Neural progenitor cell (in vitro differentiated cells): ENCODE measurements at regions not wholly inside any gene's neighbourhood (a gene's known extent, or its start where the extent isn't known, plus 50 kb on each side); places are given as distances from the start of the nearest gene placed in this dataset.

Experiments used
- DNase-seq: peaks from one replicate; pipeline ENCODE4 v3.0.0-alpha.2; 2016; ENCODE audit warnings: low spot score
- H2AFZ ChIP-seq: fragments of 200-600 bp; sonication (generic); replicated peaks from 2 replicates; pipeline ENCODE4 v1.6.1; 2016; ENCODE audit warnings: antibody characterized with exemption
- H3F3A ChIP-seq: fragments of 200-600 bp; sonication (generic); 2 replicates; pipeline ENCODE4 v1.6.1; 2016; ENCODE audit warnings: antibody characterized with exemption, low read depth
- H3K27ac ChIP-seq: fragments of 200-600 bp; sonication (generic); 2 replicates; pipeline ENCODE4 v1.5.1; 2016; ENCODE audit warnings: mild to moderate bottlenecking
- H3K27me3 ChIP-seq: fragments of 200-600 bp; sonication (generic); 2 replicates; pipeline ENCODE4 v1.6.1; 2016; ENCODE audit warnings: mild to moderate bottlenecking, moderate library complexity
- H3K36me3 ChIP-seq: fragments of 200-600 bp; sonication (generic); 2 replicates; pipeline ENCODE4 v1.5.1; 2016
- H3K4me1 ChIP-seq: fragments of 200-600 bp; sonication (generic); 2 replicates; pipeline ENCODE4 v1.6.1; 2016; ENCODE audit warnings: mixed run types
- H3K4me2 ChIP-seq: fragments of 200-600 bp; sonication (generic); 2 replicates; pipeline ENCODE4 v1.6.1; 2016
- H3K4me3 ChIP-seq: fragments of 200-600 bp; sonication (generic); 2 replicates; pipeline ENCODE4 v1.5.1; 2016
- H3K79me2 ChIP-seq: fragments of 200-600 bp; sonication (generic); 2 replicates; pipeline ENCODE4 v1.6.1; 2016; ENCODE audit warnings: low read depth
- H3K9ac ChIP-seq: fragments of 200-600 bp; sonication (generic); 2 replicates; pipeline ENCODE4 v1.6.1; 2016
- H3K9me3 ChIP-seq: fragments of 200-600 bp; sonication (generic); 2 replicates; pipeline ENCODE4 v1.5.1; 2016; ENCODE audit warnings: low read depth
- H4K20me1 ChIP-seq: fragments of 200-600 bp; sonication (generic); 2 replicates; pipeline ENCODE4 v1.6.1; 2016; ENCODE audit warnings: low read depth
- H3K27ac Mint-ChIP-seq: 3 replicates; pipeline ENCODE4 v1.8.0; 2021; ENCODE audit warnings: mixed read lengths
- H3K27me3 Mint-ChIP-seq: 2 replicates; pipeline ENCODE4 v1.8.0; 2022; ENCODE audit warnings: low read depth, mild to moderate bottlenecking, inconsistent platforms, moderate library complexity, mixed read lengths; ENCODE audit not compliant: insufficient read depth
- H3K36me3 Mint-ChIP-seq: 3 replicates; pipeline ENCODE4 v1.8.0; 2021; ENCODE audit warnings: mixed read lengths
- H3K4me1 Mint-ChIP-seq: 3 replicates; pipeline ENCODE4 v1.8.0; 2021; ENCODE audit warnings: mixed read lengths
- H3K4me3 Mint-ChIP-seq: 3 replicates; pipeline ENCODE4 v1.8.0; 2021; ENCODE audit warnings: mild to moderate bottlenecking, moderate library complexity, mixed read lengths
- H3K9me3 Mint-ChIP-seq: 3 replicates; pipeline ENCODE4 v1.8.0; 2020; ENCODE audit warnings: mixed read lengths
- EZH2 ChIP-seq: fragments of 200-600 bp; sonication (generic); IDR thresholded peaks from 2 replicates; pipeline ENCODE4 v1.6.1; 2017; ENCODE audit warnings: antibody characterized with exemption, mild to moderate bottlenecking, moderate library complexity
- EZH2phosphoT487 ChIP-seq: fragments of 200-600 bp; sonication (generic); IDR thresholded peaks from 2 replicates; pipeline ENCODE4 v1.6.1; 2017; ENCODE audit warnings: antibody characterized with exemption
- TF ChIP-seq, protein P1 (sequence below): fragments of 200-600 bp; sonication (generic); IDR thresholded peaks from 2 replicates; pipeline ENCODE4 v1.5.1; 2017; ENCODE audit warnings: antibody characterized with exemption, mild to moderate bottlenecking

DNA sequence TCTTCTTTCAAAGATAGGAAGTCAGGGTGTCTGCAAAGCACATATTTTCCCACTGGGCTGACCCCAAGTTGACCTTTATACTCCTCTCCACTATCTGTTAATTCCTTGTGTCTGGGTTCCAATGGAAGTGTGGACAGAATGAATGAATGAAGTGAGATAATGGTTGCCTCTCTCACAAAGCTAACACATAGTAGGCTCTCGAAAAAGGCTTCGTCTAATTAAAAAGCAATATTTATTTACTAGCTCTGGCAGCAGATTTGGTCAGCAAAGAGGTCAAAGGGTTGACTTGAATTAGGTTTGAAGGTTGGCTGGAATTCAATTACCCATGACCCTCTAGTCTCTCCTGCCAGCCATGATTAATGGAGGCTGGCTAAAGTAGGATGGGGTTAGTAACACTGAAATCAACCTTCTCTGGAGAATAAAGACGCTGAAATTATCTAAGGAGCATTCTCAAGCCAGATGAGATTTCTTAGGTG is 280.3 kb upstream of the KLF3 start:
- no peak overlapping the region for H2AFZ ChIP-seq
- DNase-seq = no peak
- Mint-ChIP-seq H3K4me3 (no peak overlapping the region), H3K4me1 (peaks cover 20% of the 10 kb centered on the region), H3K9me3 (no peaks in the 10 kb centered on the region), H3K27me3 (no peaks in the 10 kb centered on the region), H3K27ac (no peak overlapping the region), H3K36me3 (no peaks in the 10 kb centered on the region)
- H3K9ac ChIP-seq = no peak overlapping the region
- H3K4me1 ChIP-seq = peaks cover 19% of the 10 kb centered on the region
- H3F3A ChIP-seq = no peaks in the 10 kb centered on the region
- no peaks in the 10 kb centered on the region for H3K79me2 ChIP-seq
- no peak overlapping the region for H3K4me2 ChIP-seq
- TF ChIP-seq, protein P1, sequence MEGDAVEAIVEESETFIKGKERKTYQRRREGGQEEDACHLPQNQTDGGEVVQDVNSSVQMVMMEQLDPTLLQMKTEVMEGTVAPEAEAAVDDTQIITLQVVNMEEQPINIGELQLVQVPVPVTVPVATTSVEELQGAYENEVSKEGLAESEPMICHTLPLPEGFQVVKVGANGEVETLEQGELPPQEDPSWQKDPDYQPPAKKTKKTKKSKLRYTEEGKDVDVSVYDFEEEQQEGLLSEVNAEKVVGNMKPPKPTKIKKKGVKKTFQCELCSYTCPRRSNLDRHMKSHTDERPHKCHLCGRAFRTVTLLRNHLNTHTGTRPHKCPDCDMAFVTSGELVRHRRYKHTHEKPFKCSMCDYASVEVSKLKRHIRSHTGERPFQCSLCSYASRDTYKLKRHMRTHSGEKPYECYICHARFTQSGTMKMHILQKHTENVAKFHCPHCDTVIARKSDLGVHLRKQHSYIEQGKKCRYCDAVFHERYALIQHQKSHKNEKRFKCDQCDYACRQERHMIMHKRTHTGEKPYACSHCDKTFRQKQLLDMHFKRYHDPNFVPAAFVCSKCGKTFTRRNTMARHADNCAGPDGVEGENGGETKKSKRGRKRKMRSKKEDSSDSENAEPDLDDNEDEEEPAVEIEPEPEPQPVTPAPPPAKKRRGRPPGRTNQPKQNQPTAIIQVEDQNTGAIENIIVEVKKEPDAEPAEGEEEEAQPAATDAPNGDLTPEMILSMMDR = no peak
- TF ChIP-seq EZH2phosphoT487 (no peak), EZH2 (no peak)
- H3K36me3 ChIP-seq = no peaks in the 10 kb centered on the region
- H3K27me3 ChIP-seq = no peaks in the 10 kb centered on the region
- H3K27ac ChIP-seq = no peak overlapping the region
- H4K20me1 ChIP-seq = no peaks in the 10 kb centered on the region
- H3K4me3 ChIP-seq = no peak overlapping the region
- peaks cover 5% of the 10 kb centered on the region for H3K9me3 ChIP-seq

DNA sequence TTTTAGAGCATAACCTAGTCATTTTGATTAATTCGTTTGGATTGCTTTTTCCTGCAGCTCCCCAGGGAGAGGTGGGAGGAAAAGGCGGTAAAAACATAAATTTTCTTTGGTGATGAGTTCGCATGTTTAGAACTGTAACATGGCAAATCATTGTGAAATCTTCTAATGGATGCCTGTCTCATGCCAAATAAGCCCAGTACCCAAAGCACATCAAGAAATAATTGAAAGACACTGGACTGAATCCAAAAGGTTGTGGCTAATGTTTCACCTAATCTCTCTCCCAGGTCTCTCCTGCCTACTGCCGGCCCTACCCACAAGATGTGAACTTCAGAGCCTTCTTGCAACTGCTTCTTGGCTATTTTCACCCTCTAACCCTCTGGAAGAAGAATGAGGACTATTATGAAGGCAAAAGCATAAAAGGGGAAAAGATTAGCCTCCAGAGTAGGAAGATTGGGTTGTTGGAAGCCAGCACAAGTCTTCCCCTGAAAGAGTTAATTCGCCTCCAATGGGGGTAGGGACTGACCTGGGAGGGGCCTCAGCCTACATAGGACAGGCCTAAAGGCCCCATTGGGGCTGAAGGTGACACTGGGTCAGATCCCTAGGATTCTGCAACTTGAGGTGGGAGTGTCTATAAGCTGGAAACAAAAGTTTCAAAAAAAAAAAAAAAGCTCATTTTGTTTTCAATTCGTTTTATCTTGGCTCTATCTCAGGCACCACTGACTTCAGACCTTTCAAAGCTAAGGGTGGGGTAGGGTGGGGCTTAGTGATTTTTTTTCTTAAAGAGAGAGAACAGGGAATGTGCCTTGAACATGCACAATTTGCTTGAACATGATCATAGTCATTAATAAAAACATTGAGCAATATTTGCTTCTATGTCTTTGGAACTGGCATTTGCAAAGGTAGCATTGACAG is 278.6 kb upstream of the KLF3 start:
- Mint-ChIP-seq H3K27ac (no peak overlapping the region), H3K36me3 (no peaks in the 10 kb centered on the region), H3K4me3 (no peak overlapping the region), H3K4me1 (peaks cover 20% of the 10 kb centered on the region), H3K27me3 (peaks cover 2% of the 10 kb centered on the region), H3K9me3 (peaks cover 5% of the 10 kb centered on the region)
- H3K9me3 ChIP-seq = peaks cover 8% of the 10 kb centered on the region
- no peaks in the 10 kb centered on the region for H3K27me3 ChIP-seq
- H3K36me3 ChIP-seq = no peaks in the 10 kb centered on the region
- H4K20me1 ChIP-seq = no peaks in the 10 kb centered on the region
- no peak overlapping the region for H3K27ac ChIP-seq
- H3K4me2 ChIP-seq = peak overlapping the region; percentile 37
- H3K4me1 ChIP-seq = peaks cover 19% of the 10 kb centered on the region
- no peak overlapping the region for H3K4me3 ChIP-seq
- H3K79me2 ChIP-seq = no peaks in the 10 kb centered on the region
- TF ChIP-seq EZH2 (no peak), EZH2phosphoT487 (no peak)
- TF ChIP-seq, protein P1 = no peak
- no peaks in the 10 kb centered on the region for H3F3A ChIP-seq
- DNase-seq = peak; percentile 34
- H2AFZ ChIP-seq = peak overlapping the region; percentile 92
- H3K9ac ChIP-seq = no peak overlapping the region

DNA sequence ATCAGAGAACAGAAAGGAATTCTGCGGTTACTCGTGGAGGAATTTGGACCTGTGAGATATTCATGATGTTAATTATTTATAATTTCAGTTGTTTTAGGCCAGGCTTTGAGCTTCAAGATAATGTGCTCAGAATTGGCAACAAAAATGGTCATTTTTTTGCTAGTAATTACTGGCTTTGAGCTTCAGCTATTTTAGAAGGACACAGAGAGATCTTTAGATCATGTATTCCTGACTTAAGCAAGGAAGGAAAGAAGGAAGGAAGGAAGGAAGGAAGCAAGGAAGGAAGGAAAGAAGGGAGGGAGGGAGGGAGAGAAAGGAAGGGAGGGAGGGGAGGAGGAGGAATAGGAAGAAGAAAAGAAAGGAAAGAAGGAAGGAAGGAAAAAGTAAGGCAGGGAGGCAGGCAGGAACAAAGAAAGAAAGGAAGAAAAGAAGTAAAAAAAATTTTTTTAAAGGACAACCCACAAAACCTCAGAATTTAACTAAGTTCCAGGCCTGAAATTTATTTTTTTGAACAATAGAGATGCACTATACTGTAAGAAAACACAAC is 277.9 kb upstream of the KLF3 start:
- Histone ChIP-seq H3K79me2 (no peaks in the 10 kb centered on the region), H3K27me3 (no peaks in the 10 kb centered on the region), H3K9me3 (peaks cover 8% of the 10 kb centered on the region), H3K4me1 (peaks cover 19% of the 10 kb centered on the region), H3F3A (no peaks in the 10 kb centered on the region), H3K4me3 (no peak overlapping the region), H3K27ac (no peak overlapping the region), H3K36me3 (no peaks in the 10 kb centered on the region), H3K9ac (no peak overlapping the region), H2AFZ (no peak overlapping the region), H4K20me1 (no peaks in the 10 kb centered on the region), H3K4me2 (peak overlapping the region; percentile 37)
- Mint-ChIP-seq H3K36me3 (no peaks in the 10 kb centered on the region), H3K4me1 (peaks cover 20% of the 10 kb centered on the region), H3K4me3 (no peak overlapping the region), H3K27ac (no peak overlapping the region), H3K27me3 (peaks cover 2% of the 10 kb centered on the region), H3K9me3 (peaks cover 8% of the 10 kb centered on the region)
- no peak for DNase-seq
- TF ChIP-seq, protein P1 = no peak
- no peak for TF ChIP-seq EZH2phosphoT487
